GM18502 (cell line): ENCODE measurements at regions not wholly inside any gene's neighbourhood (a gene's known extent, or its start where the extent isn't known, plus 50 kb on each side); places are given as distances from the start of the nearest gene placed in this dataset.
"Not testable (repeated sequence)": the region's sequence is repeated elsewhere in the genome, so short reads cannot be mapped to it uniquely, and the experiment has no call there.

ENCODE experiments used
- ATAC-seq: cut with Tn5 transposase; IDR thresholded peaks from one replicate; pipeline ENCODE4 v1.9.1; 2021; ENCODE audit warnings: mild to moderate bottlenecking; ENCODE audit not compliant: unreplicated experiment, poor library complexity

GRCh38 chrX:54615109-54615508 is 85.1 kb downstream of the GNL3L start:
- ATAC-seq, result no peak

- no peak for ATAC-seq
Measured at GRCh38 chrX:54633641-54634040, 103.6 kb downstream of the GNL3L start.

GRCh38 chrX:54639018-54639345 is 109.0 kb downstream of the GNL3L start:
- ATAC-seq, result no peak

DNA sequence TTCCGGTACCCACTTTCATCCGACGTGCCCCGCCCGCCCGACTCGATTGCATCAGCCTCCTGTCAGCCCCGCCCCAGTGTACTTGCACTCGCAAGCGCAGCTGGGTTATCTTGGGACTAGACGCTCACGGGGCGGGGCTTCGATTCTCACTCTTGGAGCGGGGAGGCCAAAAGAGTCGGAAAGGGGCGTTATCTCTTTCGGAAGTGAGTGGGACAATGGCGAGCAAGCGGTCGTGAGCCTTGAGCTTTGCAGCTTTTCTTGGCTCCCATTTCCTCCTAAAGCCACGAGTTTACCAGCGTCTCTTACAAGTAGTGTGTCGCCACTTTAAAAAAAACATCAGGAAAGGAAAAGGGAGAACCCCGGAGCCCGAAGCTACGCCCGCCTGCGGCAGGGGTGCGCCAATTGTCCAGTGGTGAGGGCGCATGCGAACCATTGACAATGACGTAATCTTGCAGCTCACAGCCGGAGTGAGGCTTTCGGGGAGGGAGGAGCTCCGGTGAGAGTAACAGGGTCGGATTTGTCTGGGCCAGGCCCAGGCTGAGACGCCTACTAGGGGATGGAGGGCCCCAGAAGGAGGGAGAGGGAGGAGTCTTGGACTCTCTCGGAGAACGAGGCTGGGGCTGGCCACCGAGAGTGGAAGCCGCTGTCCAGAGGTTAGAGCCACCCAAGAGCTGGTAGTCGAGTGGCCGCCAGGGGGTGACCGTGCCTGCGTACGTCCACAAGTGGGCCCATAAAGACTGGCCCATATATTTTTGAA is 109.5 kb downstream of the GNL3L start:
- ATAC-seq, result peak; percentile 93

DNA sequence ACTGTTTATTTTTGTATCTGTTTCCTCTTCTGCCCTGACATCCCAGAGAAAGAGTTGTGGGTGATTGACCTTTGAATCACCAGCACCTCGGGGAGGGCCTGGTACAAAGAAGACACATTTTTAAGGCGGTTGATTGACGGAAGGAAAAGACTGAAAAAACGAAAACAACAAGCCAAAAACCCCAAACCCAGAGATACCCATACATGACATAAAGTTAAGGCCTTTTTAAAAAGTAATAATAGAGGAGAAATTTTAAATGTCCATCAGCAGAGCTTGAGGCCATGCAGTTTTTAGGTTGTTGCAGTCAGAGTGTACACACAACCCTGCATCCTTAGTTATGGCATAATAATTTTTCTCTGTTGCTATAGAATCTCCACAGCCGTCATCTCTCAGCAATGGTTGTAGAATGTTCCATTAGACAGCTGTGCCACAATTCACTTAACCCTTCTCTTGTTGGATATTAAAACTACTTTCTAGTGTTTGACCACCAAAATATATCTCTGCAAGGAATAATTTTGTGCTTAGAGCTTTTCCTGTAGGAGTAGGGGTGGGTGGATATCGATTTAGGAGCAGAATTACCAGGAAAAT is 110.2 kb downstream of the GNL3L start:
- ATAC-seq, result no peak

DNA sequence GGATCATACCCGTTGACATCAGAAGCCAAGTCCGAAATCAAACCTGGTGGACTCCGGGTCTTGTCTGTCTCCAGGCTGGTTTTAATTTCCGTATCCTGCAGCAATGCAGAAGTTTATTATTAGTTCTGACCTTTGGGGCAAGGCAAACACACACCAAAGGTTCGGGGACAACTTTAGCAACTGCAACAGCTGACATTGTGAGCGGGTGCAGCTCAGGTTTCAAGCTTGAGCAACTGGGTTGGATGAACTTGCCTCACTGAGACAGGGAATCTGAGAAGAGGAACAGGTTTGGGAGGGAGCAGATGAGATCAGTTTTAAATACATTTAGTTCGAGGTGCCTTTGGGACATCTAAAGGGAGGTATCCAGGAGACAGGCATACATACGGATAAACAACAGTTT is 110.7 kb downstream of the GNL3L start:
- no peak for ATAC-seq

DNA sequence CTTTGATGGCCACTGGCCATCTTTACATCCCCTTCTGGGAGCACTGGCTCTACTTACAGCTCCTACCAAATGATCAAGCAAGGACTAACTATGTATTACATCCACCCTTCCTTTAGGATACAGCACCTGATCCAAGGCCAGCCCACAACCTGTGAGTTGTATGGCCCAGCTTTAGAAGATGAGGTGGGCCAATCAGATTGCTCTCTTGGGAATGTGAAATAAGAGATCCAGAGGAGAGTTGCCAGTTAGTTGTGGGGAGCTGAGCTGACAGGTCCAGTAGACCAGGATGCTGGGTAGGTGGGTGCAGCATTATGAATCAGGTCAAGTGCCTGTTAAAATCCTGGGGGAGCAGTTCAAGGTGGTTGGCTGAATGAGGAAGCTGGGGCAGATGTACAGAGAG is 111.5 kb downstream of the GNL3L start:
- no peak for ATAC-seq

GRCh38 chrX:54647607-54648006 is 117.6 kb downstream of the GNL3L start:
- ATAC-seq, result not testable (repeated sequence)

DNA sequence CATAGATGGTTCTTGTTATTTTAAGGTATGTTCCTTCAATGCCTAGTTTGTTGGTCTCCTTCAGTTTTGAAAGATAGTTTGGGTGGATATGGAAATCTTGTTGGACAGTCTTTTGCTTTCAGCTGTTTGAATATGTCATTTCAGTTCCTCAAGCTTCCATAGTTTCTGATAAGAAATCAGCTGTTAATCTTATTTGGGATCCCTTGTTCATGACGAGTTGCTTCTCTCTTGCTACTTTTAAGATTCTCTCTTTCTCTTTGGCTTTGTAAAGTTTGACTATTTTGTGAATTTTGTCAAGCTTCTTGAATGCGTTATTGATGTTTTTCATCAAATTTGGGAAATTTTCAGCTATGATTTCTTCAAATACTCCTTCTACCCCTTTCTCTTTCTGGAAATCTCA is 129.5 kb downstream of the GNL3L start:
- ATAC-seq, result no peak

- no peak for ATAC-seq
Measured at GRCh38 chrX:54675762-54676161, 122.3 kb downstream of the ITIH6 start.

GRCh38 chrX:54695231-54695630 is 102.8 kb downstream of the ITIH6 start:
- no peak for ATAC-seq

DNA sequence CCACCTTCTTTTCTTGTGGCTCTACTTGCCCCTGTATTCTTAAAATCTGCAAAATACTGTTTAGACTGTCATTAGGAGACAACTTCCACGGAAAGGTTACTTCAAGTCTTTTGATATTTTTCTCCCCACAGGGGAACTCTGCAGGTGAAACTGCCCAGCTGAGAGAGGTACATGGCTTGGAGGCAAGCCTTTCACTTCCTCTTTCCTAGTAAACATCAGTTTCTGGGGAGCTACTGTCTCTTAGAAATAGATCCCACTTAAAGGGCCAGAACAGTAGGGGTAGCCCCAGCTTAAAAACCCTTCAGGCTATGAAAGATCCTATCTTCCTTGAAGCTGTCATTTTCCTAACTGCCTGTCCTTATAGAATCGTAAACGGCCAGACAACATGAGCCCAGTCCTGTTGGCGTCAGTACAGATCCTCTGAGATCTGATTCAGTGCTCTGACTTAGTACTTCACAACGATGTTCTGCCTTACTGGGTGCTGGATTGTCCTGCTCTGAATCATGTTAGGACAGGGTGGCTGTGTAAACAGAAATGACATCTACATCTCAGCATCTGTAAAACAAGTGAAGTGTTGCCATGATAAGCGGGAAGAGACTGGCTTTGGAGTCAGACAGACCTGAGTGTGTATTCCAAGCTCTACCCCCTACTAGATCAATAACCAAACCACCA is 102.1 kb downstream of the ITIH6 start:
- peak; percentile 100 for ATAC-seq
